MCF 10A (cell line): ENCODE measurements at regions not wholly inside any gene's neighbourhood (a gene's known extent, or its start where the extent isn't known, plus 50 kb on each side); places are given as distances from the start of the nearest gene placed in this dataset.

Source experiments
- BruUV-seq: library from RNA; stranded (reverse); fragments of 400-500 nt; replicated peaks from 2 replicates; lab custom pipeline; 2021; lab: Mats Ljungman, UMichigan
- CTCF ChIA-PET: fragments of 300-600 bp; sonication (Branson Sonifier 250); formaldehyde crosslinking; extraction: SDS; loops from one replicate; lab custom pipeline; 2021; ENCODE audit warnings: antibody characterized with exemption, inconsistent platforms; lab: Yijun Ruan, JAX
- POLR2A ChIA-PET: fragments of 300-600, 350-650 bp; sonication (Branson Sonifier 250); formaldehyde crosslinking; extraction: SDS; loops from one replicate; lab custom pipeline; 2020; ENCODE audit warnings: antibody characterized with exemption, inconsistent platforms; lab: Yijun Ruan, JAX
- DNase-seq: peaks from one replicate; pipeline ENCODE4 v3.0.0-alpha.2; 2018; ENCODE audit not compliant: unreplicated experiment
- H3K27ac Mint-ChIP-seq: one replicate; pipeline ENCODE4 v1.8.0; 2022; ENCODE audit warnings: mild to moderate bottlenecking, low read depth, mixed read lengths; ENCODE audit not compliant: unreplicated experiment
- H3K27me3 Mint-ChIP-seq: one replicate; pipeline ENCODE4 v1.8.0; 2022; ENCODE audit warnings: mixed read lengths; ENCODE audit not compliant: insufficient read depth, unreplicated experiment
- H3K36me3 Mint-ChIP-seq: one replicate; pipeline ENCODE4 v1.8.0; 2022; ENCODE audit warnings: mild to moderate bottlenecking, moderate library complexity, mixed read lengths; ENCODE audit not compliant: insufficient read depth, unreplicated experiment
- H3K4me1 Mint-ChIP-seq: one replicate; pipeline ENCODE4 v1.8.0; 2022; ENCODE audit warnings: mixed read lengths; ENCODE audit not compliant: insufficient read depth, unreplicated experiment
- H3K4me3 Mint-ChIP-seq: one replicate; pipeline ENCODE4 v1.8.0; 2022; ENCODE audit warnings: mild to moderate bottlenecking, moderate library complexity, mixed read lengths; ENCODE audit not compliant: unreplicated experiment
- H3K9me3 Mint-ChIP-seq: one replicate; pipeline ENCODE4 v1.8.0; 2022; ENCODE audit warnings: mixed read lengths; ENCODE audit not compliant: unreplicated experiment
- CTCF ChIP-seq: fragments of 200-600 bp; IDR thresholded peaks from one replicate; pipeline ENCODE4 v1.8.0; 2022; ENCODE audit warnings: antibody characterized with exemption, mild to moderate bottlenecking; ENCODE audit not compliant: unreplicated experiment
- intact Hi-C: fragments of 100-400 bp; cut with micrococcal nuclease; formaldehyde crosslinking; loops from 2 replicates; pipeline ENCODE4 v1.14.1; 2022

GRCh38 chr5:110242950-110243349 lies 483.5 kb downstream of the TMEM232 start:
- peaks cover 8% of the 10 kb centered on the region for H3K9me3 Mint-ChIP-seq

GRCh38 chr5:110248921-110249320 lies 477.6 kb downstream of the TMEM232 start:
- intact Hi-C loops = no loop called here
- H3K4me1 Mint-ChIP-seq = no peaks in the 10 kb centered on the region
- no peak overlapping the region for H3K4me3 Mint-ChIP-seq
- peaks cover 8% of the 10 kb centered on the region for H3K9me3 Mint-ChIP-seq
- ChIA-PET CTCF (no interaction called here), POLR2A (no interaction called here)
- no peaks in the 10 kb centered on the region for H3K36me3 Mint-ChIP-seq
- BruUV-seq = no TSS peak
- H3K27ac Mint-ChIP-seq = no peak overlapping the region
- H3K27me3 Mint-ChIP-seq = no peaks in the 10 kb centered on the region
- no peak for TF ChIP-seq CTCF
- DNase-seq = no peak

More at GRCh38 chr5:110242950-110243349, 483.5 kb downstream of the TMEM232 start:
- Mint-ChIP-seq H3K4me3 (no peak overlapping the region), H3K27me3 (no peaks in the 10 kb centered on the region), H3K27ac (no peak overlapping the region), H3K36me3 (no peaks in the 10 kb centered on the region), H3K4me1 (no peaks in the 10 kb centered on the region)
- intact Hi-C loops = no loop called here
- POLR2A ChIA-PET = interaction anchor here (0.6 kb wide), 2 partner anchors 175 to 335 kb away, joined by 3 to 4 read pairs; no protein-coding TSS in a partner anchor
- no peak for DNase-seq
- CTCF ChIA-PET = no interaction called here
- BruUV-seq = no TSS peak
- no peak for TF ChIP-seq CTCF

GRCh38 chr5:110250355-110250754 lies 476.1 kb downstream of the TMEM232 start:
- peaks cover 3% of the 10 kb centered on the region for H3K9me3 Mint-ChIP-seq
- H3K27ac Mint-ChIP-seq = no peak overlapping the region
- H3K4me1 Mint-ChIP-seq = no peaks in the 10 kb centered on the region
- no peak overlapping the region for H3K4me3 Mint-ChIP-seq
- H3K27me3 Mint-ChIP-seq = no peaks in the 10 kb centered on the region
- no peak for DNase-seq
- BruUV-seq = no TSS peak
- CTCF ChIA-PET = no interaction called here
- TF ChIP-seq CTCF = no peak
- POLR2A ChIA-PET = no interaction called here
- intact Hi-C loops = no loop called here
- H3K36me3 Mint-ChIP-seq = no peaks in the 10 kb centered on the region

- no TSS peak for BruUV-seq
- intact Hi-C loops = no loop called here
- Mint-ChIP-seq H3K4me1 (no peaks in the 10 kb centered on the region), H3K4me3 (no peak overlapping the region), H3K27me3 (no peaks in the 10 kb centered on the region), H3K9me3 (no peaks in the 10 kb centered on the region), H3K27ac (no peak overlapping the region), H3K36me3 (no peaks in the 10 kb centered on the region)
- ChIA-PET CTCF (no interaction called here), POLR2A (no interaction called here)
- no peak for DNase-seq
- no peak for TF ChIP-seq CTCF
Measured at GRCh38 chr5:110250755-110251154, 475.7 kb downstream of the TMEM232 start.
